ENCODE measurements at regions not wholly inside any gene's neighbourhood (a gene's known extent, or its start where the extent isn't known, plus 50 kb on each side); places are given as distances from the start of the nearest gene placed in this dataset.

DNA sequence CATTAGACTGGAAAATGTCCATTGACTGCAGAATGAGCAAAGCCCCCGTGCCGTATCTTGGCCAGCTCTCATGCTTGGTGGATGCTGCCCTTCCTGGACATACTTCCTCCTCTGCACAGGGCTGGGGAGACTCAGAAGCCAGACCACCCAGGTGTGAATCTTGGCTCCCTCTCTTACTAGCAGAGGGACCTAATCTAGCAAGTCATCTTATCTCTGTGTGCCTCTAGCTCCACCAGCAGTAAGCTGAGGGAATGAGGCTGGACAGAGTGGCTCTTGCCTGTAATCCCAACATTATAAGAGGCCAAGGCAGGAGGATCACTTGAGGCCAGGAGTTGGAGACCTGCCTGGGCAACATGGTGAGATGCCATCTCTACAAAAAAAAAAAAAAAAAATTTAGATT is 173.8 kb upstream of the GHITM start:
- no peaks in the 10 kb centered on the region for H3K9me3 Mint-ChIP-seq
- TF ChIP-seq, protein P1, sequence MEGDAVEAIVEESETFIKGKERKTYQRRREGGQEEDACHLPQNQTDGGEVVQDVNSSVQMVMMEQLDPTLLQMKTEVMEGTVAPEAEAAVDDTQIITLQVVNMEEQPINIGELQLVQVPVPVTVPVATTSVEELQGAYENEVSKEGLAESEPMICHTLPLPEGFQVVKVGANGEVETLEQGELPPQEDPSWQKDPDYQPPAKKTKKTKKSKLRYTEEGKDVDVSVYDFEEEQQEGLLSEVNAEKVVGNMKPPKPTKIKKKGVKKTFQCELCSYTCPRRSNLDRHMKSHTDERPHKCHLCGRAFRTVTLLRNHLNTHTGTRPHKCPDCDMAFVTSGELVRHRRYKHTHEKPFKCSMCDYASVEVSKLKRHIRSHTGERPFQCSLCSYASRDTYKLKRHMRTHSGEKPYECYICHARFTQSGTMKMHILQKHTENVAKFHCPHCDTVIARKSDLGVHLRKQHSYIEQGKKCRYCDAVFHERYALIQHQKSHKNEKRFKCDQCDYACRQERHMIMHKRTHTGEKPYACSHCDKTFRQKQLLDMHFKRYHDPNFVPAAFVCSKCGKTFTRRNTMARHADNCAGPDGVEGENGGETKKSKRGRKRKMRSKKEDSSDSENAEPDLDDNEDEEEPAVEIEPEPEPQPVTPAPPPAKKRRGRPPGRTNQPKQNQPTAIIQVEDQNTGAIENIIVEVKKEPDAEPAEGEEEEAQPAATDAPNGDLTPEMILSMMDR (conservative IDR thresholded peaks at IDR 0.05): no peak
- no peaks in the 10 kb centered on the region for H3K36me3 Mint-ChIP-seq (ENCODE audit: low read depth)
- no peak overlapping the region for H3K4me3 Mint-ChIP-seq
- no peak for DNase-seq (ENCODE audit: low read depth, low spot score)
- no peak overlapping the region for H3K27ac Mint-ChIP-seq (ENCODE audit: unreplicated experiment)
- peaks cover 17% of the 10 kb centered on the region for H3K27me3 Mint-ChIP-seq (ENCODE audit: low read depth)
- H3K4me1 Mint-ChIP-seq: no peaks in the 10 kb centered on the region

DNA sequence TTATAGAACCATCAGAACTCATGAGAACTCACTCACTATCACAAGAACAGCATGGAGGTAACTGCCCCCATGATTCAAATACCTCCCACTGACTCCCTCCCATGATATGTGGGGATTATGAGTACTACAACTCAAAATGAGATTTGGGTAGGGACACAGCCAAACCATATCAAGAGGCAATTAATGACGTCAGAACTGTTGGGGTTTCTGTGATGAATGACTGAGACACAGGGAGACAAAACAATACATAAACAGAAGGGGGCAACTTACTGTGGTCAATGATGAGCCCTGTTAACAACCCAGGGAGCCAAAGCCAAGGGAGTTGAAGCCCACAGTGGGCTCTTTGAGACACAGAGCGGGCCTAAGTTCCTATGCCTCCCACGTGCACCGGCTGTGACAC is 171.3 kb upstream of the GHITM start:
- Mint-ChIP-seq H3K9me3 (peaks cover 3% of the 10 kb centered on the region), H3K4me1 (no peaks in the 10 kb centered on the region), H3K27ac (ENCODE audit: unreplicated experiment) (no peak overlapping the region), H3K4me3 (no peak overlapping the region), H3K36me3 (ENCODE audit: low read depth) (no peaks in the 10 kb centered on the region), H3K27me3 (ENCODE audit: low read depth) (peaks cover 16% of the 10 kb centered on the region)
- DNase-seq (ENCODE audit: low read depth, low spot score): no peak
- TF ChIP-seq, protein P1 (conservative IDR thresholded peaks at IDR 0.05): no peak

DNA sequence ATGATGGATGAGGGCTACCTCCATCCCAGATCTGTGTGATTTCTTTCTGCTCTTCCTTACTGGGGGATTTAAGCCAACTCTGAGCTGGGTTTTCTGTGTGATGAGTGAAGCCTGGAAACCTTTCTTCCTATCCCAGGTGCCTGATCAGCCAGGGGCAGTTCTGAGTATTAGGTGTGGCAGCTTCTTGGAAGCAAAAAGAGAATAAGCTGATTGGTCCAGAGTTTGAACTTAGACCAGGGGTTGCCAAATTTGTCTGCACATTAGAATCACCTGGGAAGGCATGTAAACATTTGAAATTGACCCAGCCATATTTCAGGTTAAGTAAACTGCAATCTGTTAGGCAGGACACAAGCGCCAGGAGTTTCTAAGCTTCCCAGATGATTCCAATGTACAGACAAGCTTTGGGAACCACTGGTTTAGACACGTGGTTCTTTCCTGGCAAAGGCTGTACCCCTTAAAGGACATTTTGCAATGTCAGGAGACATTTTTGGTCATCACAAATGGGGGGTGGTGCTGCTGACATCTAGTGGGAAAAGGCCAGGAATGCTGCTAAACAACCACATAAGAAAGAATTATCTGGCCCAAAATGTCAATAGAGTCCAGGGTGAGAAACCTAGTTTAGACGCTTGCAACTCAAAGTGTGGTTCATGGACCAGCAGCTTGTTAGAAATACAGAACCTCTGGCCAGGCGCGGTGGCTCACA is 160.5 kb upstream of the GHITM start:
- no peak for DNase-seq (ENCODE audit: low read depth, low spot score)
- peaks cover 3% of the 10 kb centered on the region for H3K9me3 Mint-ChIP-seq
- no peaks in the 10 kb centered on the region for H3K36me3 Mint-ChIP-seq (ENCODE audit: low read depth)
- TF ChIP-seq, protein P1 (conservative IDR thresholded peaks at IDR 0.05): no peak
- no peak overlapping the region for H3K4me3 Mint-ChIP-seq
- H3K27me3 Mint-ChIP-seq (ENCODE audit: low read depth): peaks cover 4% of the 10 kb centered on the region
- no peak overlapping the region for H3K27ac Mint-ChIP-seq (ENCODE audit: unreplicated experiment)
- H3K4me1 Mint-ChIP-seq: peaks cover 6% of the 10 kb centered on the region

DNA sequence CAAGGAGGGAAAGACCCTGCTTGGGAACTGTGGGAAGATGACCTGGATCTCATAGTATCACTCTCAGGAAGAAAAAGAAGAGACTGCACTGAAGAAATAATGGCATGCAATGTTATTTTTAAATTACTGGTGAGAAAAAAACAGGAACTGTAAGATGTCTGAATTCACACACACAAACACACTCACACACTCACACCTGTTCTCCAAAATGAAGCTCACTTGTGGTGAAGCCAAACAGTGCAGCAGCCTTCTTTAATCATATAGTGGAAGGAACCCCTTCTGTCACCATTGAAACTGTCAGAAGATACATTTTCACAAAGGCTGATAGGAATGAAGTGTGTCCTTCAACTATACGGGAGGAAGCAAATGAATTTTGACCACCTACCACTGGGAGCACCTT is 156.5 kb upstream of the GHITM start:
- peaks cover 4% of the 10 kb centered on the region for H3K27me3 Mint-ChIP-seq (ENCODE audit: low read depth)
- TF ChIP-seq, protein P1 (conservative IDR thresholded peaks at IDR 0.05): no peak
- no peaks in the 10 kb centered on the region for H3K36me3 Mint-ChIP-seq (ENCODE audit: low read depth)
- no peak for DNase-seq (ENCODE audit: low read depth, low spot score)
- peaks cover 3% of the 10 kb centered on the region for H3K9me3 Mint-ChIP-seq
- H3K4me3 Mint-ChIP-seq: no peak overlapping the region
- H3K4me1 Mint-ChIP-seq: peaks cover 6% of the 10 kb centered on the region
- no peak overlapping the region for H3K27ac Mint-ChIP-seq (ENCODE audit: unreplicated experiment)

DNA sequence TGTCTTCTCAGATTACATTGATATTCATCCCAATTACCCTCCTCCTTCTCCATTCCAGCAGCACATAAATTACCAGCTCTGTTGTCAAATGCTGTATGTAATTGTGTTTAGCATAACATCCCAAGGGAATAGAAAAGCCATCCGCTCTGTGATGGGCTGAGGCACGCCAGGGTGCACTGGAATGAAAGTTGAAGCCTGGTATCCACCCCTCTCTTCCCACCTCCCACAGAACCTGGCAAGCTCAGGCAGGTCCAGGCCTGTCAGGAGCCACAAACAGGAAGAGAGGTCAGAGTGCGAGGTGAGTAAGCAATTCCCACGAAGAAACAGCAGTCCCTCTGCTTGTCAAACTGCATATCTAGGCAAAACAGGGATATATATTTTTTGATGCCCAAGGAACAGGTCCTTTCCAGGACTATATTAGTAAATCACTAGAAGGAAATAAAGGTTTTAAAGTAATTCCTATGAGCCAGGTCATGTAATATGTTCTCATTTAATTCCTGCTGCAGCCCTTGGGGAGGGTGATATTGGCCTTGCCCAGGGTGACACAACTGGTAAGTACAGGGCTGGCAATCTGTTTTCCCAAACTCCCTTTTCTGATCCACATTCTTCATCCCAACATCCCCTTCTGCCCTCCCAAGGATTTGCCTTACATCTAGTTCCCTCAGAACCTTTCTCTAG is 155.6 kb upstream of the GHITM start:
- H3K27me3 Mint-ChIP-seq (ENCODE audit: low read depth): peaks cover under 1% of the 10 kb centered on the region
- TF ChIP-seq, protein P1 (conservative IDR thresholded peaks at IDR 0.05): no peak
- H3K36me3 Mint-ChIP-seq (ENCODE audit: low read depth): no peaks in the 10 kb centered on the region
- peaks cover 3% of the 10 kb centered on the region for H3K9me3 Mint-ChIP-seq
- DNase-seq (ENCODE audit: low read depth, low spot score): no peak
- no peak overlapping the region for H3K27ac Mint-ChIP-seq (ENCODE audit: unreplicated experiment)
- no peak overlapping the region for H3K4me3 Mint-ChIP-seq
- peaks cover 6% of the 10 kb centered on the region for H3K4me1 Mint-ChIP-seq
